ENCODE measurements at regions not wholly inside any gene's neighbourhood (a gene's known extent, or its start where the extent isn't known, plus 50 kb on each side); places are given as distances from the start of the nearest gene placed in this dataset.

GRCh38 chr2:104344306-104344705 is 509.6 kb upstream of the POU3F3 start:
- Histone ChIP-seq H3K79me2 (ENCODE audit: insufficient read depth, low read length) (no peaks in the 10 kb centered on the region), H3K27ac (ENCODE audit: low read length) (no peak overlapping the region), H3K9ac (ENCODE audit: low read depth, low read length) (no peak overlapping the region), H3K4me1 (ENCODE audit: insufficient read depth, low read length) (no peaks in the 10 kb centered on the region), H4K20me1 (ENCODE audit: insufficient read depth, low read length) (no peaks in the 10 kb centered on the region), H3K27me3 (ENCODE audit: insufficient read depth, low read length, poor library complexity) (no peaks in the 10 kb centered on the region), H3K9me3 (ENCODE audit: insufficient read depth, low read length, severe bottlenecking) (no peaks in the 10 kb centered on the region), H3K4me2 (ENCODE audit: insufficient read depth, low read length) (no peak overlapping the region), H3K4me3 (ENCODE audit: low read depth in 1 of 2, low read length in 2 of 2) (no peak overlapping the region), H3K36me3 (ENCODE audit: insufficient read depth, low read length) (no peaks in the 10 kb centered on the region), H2AFZ (ENCODE audit: low read depth, low read length) (no peak overlapping the region)
- no peak for ATAC-seq (ENCODE audit: insufficient read depth, low read depth)
- DNase-seq = no peak
- TF ChIP-seq EZH2 (IDR thresholded peaks at IDR 0.05; ENCODE audit: borderline replicate concordance, low read depth, low read length, severe bottlenecking) = no peak
- TF ChIP-seq, protein P1, sequence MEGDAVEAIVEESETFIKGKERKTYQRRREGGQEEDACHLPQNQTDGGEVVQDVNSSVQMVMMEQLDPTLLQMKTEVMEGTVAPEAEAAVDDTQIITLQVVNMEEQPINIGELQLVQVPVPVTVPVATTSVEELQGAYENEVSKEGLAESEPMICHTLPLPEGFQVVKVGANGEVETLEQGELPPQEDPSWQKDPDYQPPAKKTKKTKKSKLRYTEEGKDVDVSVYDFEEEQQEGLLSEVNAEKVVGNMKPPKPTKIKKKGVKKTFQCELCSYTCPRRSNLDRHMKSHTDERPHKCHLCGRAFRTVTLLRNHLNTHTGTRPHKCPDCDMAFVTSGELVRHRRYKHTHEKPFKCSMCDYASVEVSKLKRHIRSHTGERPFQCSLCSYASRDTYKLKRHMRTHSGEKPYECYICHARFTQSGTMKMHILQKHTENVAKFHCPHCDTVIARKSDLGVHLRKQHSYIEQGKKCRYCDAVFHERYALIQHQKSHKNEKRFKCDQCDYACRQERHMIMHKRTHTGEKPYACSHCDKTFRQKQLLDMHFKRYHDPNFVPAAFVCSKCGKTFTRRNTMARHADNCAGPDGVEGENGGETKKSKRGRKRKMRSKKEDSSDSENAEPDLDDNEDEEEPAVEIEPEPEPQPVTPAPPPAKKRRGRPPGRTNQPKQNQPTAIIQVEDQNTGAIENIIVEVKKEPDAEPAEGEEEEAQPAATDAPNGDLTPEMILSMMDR (IDR thresholded peaks at IDR 0.05; ENCODE audit: borderline replicate concordance, extremely low read depth, low read length, poor library complexity, severe bottlenecking) = no peak

DNA sequence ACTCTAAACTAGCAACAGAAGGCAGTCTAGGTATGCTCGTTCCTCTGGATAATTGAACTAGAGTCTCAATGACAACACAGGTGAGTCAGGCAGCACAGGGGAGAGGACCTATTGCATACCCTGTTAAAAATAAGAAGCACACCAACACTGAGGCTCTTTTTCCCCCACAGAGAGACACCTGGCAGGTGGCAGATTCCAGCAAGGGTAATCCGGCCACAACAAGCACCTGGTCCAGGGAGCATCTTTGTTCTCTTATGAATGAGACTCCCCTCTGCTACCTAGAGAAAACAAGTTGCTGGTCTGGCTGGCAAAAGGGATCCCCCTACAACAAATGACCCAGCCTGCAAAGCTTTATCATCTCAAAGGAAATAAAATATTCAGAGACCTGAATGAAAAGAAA is 508.9 kb upstream of the POU3F3 start:
- no peak for TF ChIP-seq EZH2 (IDR thresholded peaks at IDR 0.05; ENCODE audit: borderline replicate concordance, low read depth, low read length, severe bottlenecking)
- TF ChIP-seq, protein P1 (IDR thresholded peaks at IDR 0.05; ENCODE audit: borderline replicate concordance, extremely low read depth, low read length, poor library complexity, severe bottlenecking) = no peak
- no peak for DNase-seq
- Histone ChIP-seq H3K36me3 (ENCODE audit: insufficient read depth, low read length) (no peaks in the 10 kb centered on the region), H4K20me1 (ENCODE audit: insufficient read depth, low read length) (no peaks in the 10 kb centered on the region), H3K4me3 (ENCODE audit: low read depth in 1 of 2, low read length in 2 of 2) (no peak overlapping the region), H3K79me2 (ENCODE audit: insufficient read depth, low read length) (no peaks in the 10 kb centered on the region), H3K9ac (ENCODE audit: low read depth, low read length) (no peak overlapping the region), H3K27ac (ENCODE audit: low read length) (no peak overlapping the region), H3K4me1 (ENCODE audit: insufficient read depth, low read length) (no peaks in the 10 kb centered on the region), H2AFZ (ENCODE audit: low read depth, low read length) (no peak overlapping the region), H3K9me3 (ENCODE audit: insufficient read depth, low read length, severe bottlenecking) (no peaks in the 10 kb centered on the region), H3K27me3 (ENCODE audit: insufficient read depth, low read length, poor library complexity) (no peaks in the 10 kb centered on the region), H3K4me2 (ENCODE audit: insufficient read depth, low read length) (no peak overlapping the region)
- no peak for ATAC-seq (ENCODE audit: insufficient read depth, low read depth)

GRCh38 chr2:104358122-104358521 is 495.8 kb upstream of the POU3F3 start:
- H3K9me3 ChIP-seq (ENCODE audit: insufficient read depth, low read length, severe bottlenecking) = no peaks in the 10 kb centered on the region
- no peaks in the 10 kb centered on the region for H3K79me2 ChIP-seq (ENCODE audit: insufficient read depth, low read length)
- no peaks in the 10 kb centered on the region for H4K20me1 ChIP-seq (ENCODE audit: insufficient read depth, low read length)
- no peak overlapping the region for H3K4me2 ChIP-seq (ENCODE audit: insufficient read depth, low read length)
- TF ChIP-seq EZH2 (IDR thresholded peaks at IDR 0.05; ENCODE audit: borderline replicate concordance, low read depth, low read length, severe bottlenecking) = no peak
- TF ChIP-seq, protein P1 (IDR thresholded peaks at IDR 0.05; ENCODE audit: borderline replicate concordance, extremely low read depth, low read length, poor library complexity, severe bottlenecking) = no peak
- no peaks in the 10 kb centered on the region for H3K27me3 ChIP-seq (ENCODE audit: insufficient read depth, low read length, poor library complexity)
- H3K36me3 ChIP-seq (ENCODE audit: insufficient read depth, low read length) = no peaks in the 10 kb centered on the region
- H3K4me3 ChIP-seq (ENCODE audit: low read depth in 1 of 2, low read length in 2 of 2) = no peak overlapping the region
- no peak for DNase-seq
- H3K4me1 ChIP-seq (ENCODE audit: insufficient read depth, low read length) = no peaks in the 10 kb centered on the region
- H2AFZ ChIP-seq (ENCODE audit: low read depth, low read length) = no peak overlapping the region
- no peak for ATAC-seq (ENCODE audit: insufficient read depth, low read depth)
- H3K27ac ChIP-seq (ENCODE audit: low read length) = no peak overlapping the region
- no peak overlapping the region for H3K9ac ChIP-seq (ENCODE audit: low read depth, low read length)

DNA sequence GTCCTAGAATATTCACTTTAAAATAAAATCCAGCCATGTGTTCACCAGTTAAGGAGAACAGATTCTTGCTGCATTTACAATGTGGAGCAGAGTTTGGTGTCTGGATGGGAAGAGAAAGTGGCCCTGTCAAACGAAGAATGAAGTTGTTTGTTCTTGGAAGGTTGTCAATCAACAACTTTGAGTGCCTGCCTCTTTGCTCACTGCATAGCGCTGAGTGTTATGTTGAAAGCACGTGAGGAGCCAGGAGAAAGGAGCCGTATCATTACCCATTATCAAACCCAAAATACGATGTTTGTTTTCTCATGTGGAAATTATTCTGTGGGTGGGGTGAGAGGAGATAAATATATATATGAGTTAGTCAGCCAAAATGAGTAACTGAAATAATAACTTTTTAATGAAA is 492.5 kb upstream of the POU3F3 start:
- no peak overlapping the region for H3K27ac ChIP-seq (ENCODE audit: low read length)
- H3K4me3 ChIP-seq (ENCODE audit: low read depth in 1 of 2, low read length in 2 of 2) = no peak overlapping the region
- no peaks in the 10 kb centered on the region for H3K27me3 ChIP-seq (ENCODE audit: insufficient read depth, low read length, poor library complexity)
- H3K9me3 ChIP-seq (ENCODE audit: insufficient read depth, low read length, severe bottlenecking) = no peaks in the 10 kb centered on the region
- ATAC-seq (ENCODE audit: insufficient read depth, low read depth) (no peak), DNase-seq (no peak)
- H3K9ac ChIP-seq (ENCODE audit: low read depth, low read length) = no peak overlapping the region
- H3K79me2 ChIP-seq (ENCODE audit: insufficient read depth, low read length) = no peaks in the 10 kb centered on the region
- H4K20me1 ChIP-seq (ENCODE audit: insufficient read depth, low read length) = no peaks in the 10 kb centered on the region
- no peak overlapping the region for H2AFZ ChIP-seq (ENCODE audit: low read depth, low read length)
- TF ChIP-seq, protein P1 (IDR thresholded peaks at IDR 0.05; ENCODE audit: borderline replicate concordance, extremely low read depth, low read length, poor library complexity, severe bottlenecking) = no peak
- no peak for TF ChIP-seq EZH2 (IDR thresholded peaks at IDR 0.05; ENCODE audit: borderline replicate concordance, low read depth, low read length, severe bottlenecking)
- no peak overlapping the region for H3K4me2 ChIP-seq (ENCODE audit: insufficient read depth, low read length)
- H3K4me1 ChIP-seq (ENCODE audit: insufficient read depth, low read length) = no peaks in the 10 kb centered on the region
- H3K36me3 ChIP-seq (ENCODE audit: insufficient read depth, low read length) = no peaks in the 10 kb centered on the region
